Osteoblast (primary cell): ENCODE measurements at regions not wholly inside any gene's neighbourhood (a gene's known extent, or its start where the extent isn't known, plus 50 kb on each side); places are given as distances from the start of the nearest gene placed in this dataset.

Source experiments
- DNase-seq: peaks from one replicate; pipeline ENCODE4 v3.0.0; 2011; ENCODE audit warnings: low spot score, mixed read lengths; ENCODE audit not compliant: insufficient read length; ENCODE audit errors: missing footprints
- H2AFZ ChIP-seq: 2 replicates; pipeline ENCODE4 v1.6.0; 2011; ENCODE audit warnings: mild to moderate bottlenecking, low read length
- H3K27ac ChIP-seq: 2 replicates; pipeline ENCODE4 v1.5.1; 2011; ENCODE audit warnings: mild to moderate bottlenecking, low read depth, low read length, moderate library complexity
- H3K27me3 ChIP-seq: 2 replicates; pipeline ENCODE4 v1.6.0; 2012; ENCODE audit warnings: mild to moderate bottlenecking, control low read depth, inconsistent platforms, low read length, moderate library complexity; ENCODE audit not compliant: insufficient read depth
- H3K36me3 ChIP-seq: 2 replicates; pipeline ENCODE4 v1.5.1; 2011; ENCODE audit warnings: mild to moderate bottlenecking, low read length, control low read depth, moderate library complexity; ENCODE audit not compliant: insufficient read depth
- H3K4me1 ChIP-seq: 2 replicates; pipeline ENCODE4 v1.5.1; 2011; ENCODE audit warnings: mild to moderate bottlenecking, low read length, control low read depth, moderate library complexity; ENCODE audit not compliant: insufficient read depth
- H3K4me2 ChIP-seq: 2 replicates; pipeline ENCODE4 v1.6.0; 2011; ENCODE audit warnings: mild to moderate bottlenecking, low read length; ENCODE audit not compliant: insufficient read depth
- H3K4me3 ChIP-seq: fragments of 200-600 bp; sonication (generic); 3 replicates; pipeline ENCODE4 v1.5.1; 2012; ENCODE audit warnings: mild to moderate bottlenecking, low read length, inconsistent platforms; ENCODE audit not compliant: insufficient read depth
- H3K79me2 ChIP-seq: 2 replicates; pipeline ENCODE4 v1.6.0; 2012; ENCODE audit warnings: mild to moderate bottlenecking, low read length, control low read depth, inconsistent platforms; ENCODE audit not compliant: insufficient read depth
- H3K9me3 ChIP-seq: 2 replicates; pipeline ENCODE4 v1.5.1; 2011; ENCODE audit warnings: low read depth, low read length, control low read depth
- H4K20me1 ChIP-seq: 2 replicates; pipeline ENCODE4 v1.6.0; 2012; ENCODE audit warnings: mild to moderate bottlenecking, low read length, control low read depth; ENCODE audit not compliant: insufficient read depth
- TF ChIP-seq, protein P1 (sequence below): IDR thresholded peaks from 2 replicates; pipeline ENCODE4 v1.5.1; 2011; ENCODE audit warnings: mild to moderate bottlenecking, low read depth, low read length, moderate library complexity; ENCODE audit errors: extremely low read depth

DNA sequence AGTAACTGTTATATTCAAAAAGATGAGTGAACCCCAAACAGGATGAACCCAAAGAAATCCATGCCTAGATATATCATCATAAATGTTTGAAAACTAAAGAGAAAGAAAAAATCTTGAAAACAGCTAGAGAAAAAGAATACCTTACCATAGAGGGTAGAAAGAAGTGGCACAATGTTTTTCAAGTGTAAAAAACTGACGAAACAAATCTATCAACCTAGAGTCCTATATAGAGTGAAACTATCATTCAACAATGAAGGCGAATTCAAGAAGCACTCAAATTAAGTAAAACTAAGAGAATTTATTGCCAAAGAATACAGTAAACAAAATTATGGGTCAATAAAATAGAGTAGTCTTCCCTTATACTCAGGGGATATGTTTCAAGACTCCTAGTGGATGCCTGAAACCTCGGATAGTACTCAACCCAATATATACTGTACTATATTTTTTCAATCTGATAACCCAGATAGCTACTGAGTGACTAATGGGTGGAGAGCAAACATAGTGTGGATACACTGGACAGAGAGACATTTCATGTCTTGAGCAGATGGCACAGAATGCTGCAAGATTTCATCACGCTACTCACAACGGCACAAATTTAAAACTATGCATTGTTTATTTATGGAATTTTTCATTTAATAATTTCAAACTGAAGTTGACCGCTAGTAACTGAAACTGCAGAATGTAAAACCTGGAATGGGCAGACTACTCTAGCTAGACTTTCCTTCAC lies 52.6 kb upstream of the TMEM106B start:
- Histone ChIP-seq H2AFZ (no peak overlapping the region), H3K4me2 (peak overlapping the region; percentile 36), H3K4me3 (no peak overlapping the region), H3K27ac (no peak overlapping the region), H3K27me3 (no peaks in the 10 kb centered on the region), H3K9me3 (no peaks in the 10 kb centered on the region), H3K79me2 (no peaks in the 10 kb centered on the region), H3K4me1 (peaks cover 12% of the 10 kb centered on the region), H4K20me1 (no peaks in the 10 kb centered on the region), H3K36me3 (no peaks in the 10 kb centered on the region)
- DNase-seq = no peak
- TF ChIP-seq, protein P1, sequence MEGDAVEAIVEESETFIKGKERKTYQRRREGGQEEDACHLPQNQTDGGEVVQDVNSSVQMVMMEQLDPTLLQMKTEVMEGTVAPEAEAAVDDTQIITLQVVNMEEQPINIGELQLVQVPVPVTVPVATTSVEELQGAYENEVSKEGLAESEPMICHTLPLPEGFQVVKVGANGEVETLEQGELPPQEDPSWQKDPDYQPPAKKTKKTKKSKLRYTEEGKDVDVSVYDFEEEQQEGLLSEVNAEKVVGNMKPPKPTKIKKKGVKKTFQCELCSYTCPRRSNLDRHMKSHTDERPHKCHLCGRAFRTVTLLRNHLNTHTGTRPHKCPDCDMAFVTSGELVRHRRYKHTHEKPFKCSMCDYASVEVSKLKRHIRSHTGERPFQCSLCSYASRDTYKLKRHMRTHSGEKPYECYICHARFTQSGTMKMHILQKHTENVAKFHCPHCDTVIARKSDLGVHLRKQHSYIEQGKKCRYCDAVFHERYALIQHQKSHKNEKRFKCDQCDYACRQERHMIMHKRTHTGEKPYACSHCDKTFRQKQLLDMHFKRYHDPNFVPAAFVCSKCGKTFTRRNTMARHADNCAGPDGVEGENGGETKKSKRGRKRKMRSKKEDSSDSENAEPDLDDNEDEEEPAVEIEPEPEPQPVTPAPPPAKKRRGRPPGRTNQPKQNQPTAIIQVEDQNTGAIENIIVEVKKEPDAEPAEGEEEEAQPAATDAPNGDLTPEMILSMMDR = no peak

DNA sequence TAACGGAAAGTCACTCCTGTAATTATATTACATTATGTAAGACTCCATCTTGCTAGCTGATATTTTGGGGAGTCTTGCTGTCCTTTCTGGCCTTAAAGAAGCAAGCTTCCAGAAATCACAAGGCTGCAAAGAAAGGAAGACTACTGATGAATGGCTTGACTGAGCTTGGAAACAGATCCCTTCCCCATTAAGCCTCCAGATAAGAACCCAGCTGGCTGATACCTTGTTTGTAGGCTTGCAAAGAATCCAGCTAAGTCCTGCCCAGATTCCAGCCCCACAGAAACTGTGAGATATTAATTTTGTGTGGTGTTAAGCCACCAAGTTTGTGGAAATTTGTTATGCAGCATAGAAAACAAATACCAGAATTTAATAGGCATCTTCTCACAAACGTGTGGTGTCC lies 49.9 kb upstream of the TMEM106B start:
- DNase-seq = no peak
- no peak overlapping the region for H3K27ac ChIP-seq
- peak overlapping the region; percentile 43 for H2AFZ ChIP-seq
- TF ChIP-seq, protein P1 = no peak
- H4K20me1 ChIP-seq = no peaks in the 10 kb centered on the region
- no peak overlapping the region for H3K4me3 ChIP-seq
- peaks cover 12% of the 10 kb centered on the region for H3K4me1 ChIP-seq
- H3K79me2 ChIP-seq = no peaks in the 10 kb centered on the region
- no peaks in the 10 kb centered on the region for H3K27me3 ChIP-seq
- no peaks in the 10 kb centered on the region for H3K9me3 ChIP-seq
- H3K36me3 ChIP-seq = no peaks in the 10 kb centered on the region
- no peak overlapping the region for H3K4me2 ChIP-seq
